GM10266 (cell line): ENCODE measurements at regions not wholly inside any gene's neighbourhood (a gene's known extent, or its start where the extent isn't known, plus 50 kb on each side); places are given as distances from the start of the nearest gene placed in this dataset.
"Not testable (repeated sequence)": the region's sequence is repeated elsewhere in the genome, so short reads cannot be mapped to it uniquely, and the experiment has no call there.

ENCODE experiments used
- DNase-seq: peaks from one replicate; pipeline ENCODE4 v3.0.0; 2012; ENCODE audit errors: extremely low spot score
- CTCF ChIP-seq: IDR thresholded peaks from 2 replicates; pipeline ENCODE4 v1.5.1; 2012; ENCODE audit warnings: mild to moderate bottlenecking, low read depth; ENCODE audit not compliant: control insufficient read depth, insufficient read depth; ENCODE audit errors: missing control alignments

GRCh38 chr1:30083800-30084464, 639.5 kb downstream of the MATN1 start:
- TF ChIP-seq CTCF = no peak
- no peak for DNase-seq

- no peak for DNase-seq
- TF ChIP-seq CTCF = no peak
Measured at GRCh38 chr1:30081379-30082102, 641.8 kb downstream of the MATN1 start.

DNA sequence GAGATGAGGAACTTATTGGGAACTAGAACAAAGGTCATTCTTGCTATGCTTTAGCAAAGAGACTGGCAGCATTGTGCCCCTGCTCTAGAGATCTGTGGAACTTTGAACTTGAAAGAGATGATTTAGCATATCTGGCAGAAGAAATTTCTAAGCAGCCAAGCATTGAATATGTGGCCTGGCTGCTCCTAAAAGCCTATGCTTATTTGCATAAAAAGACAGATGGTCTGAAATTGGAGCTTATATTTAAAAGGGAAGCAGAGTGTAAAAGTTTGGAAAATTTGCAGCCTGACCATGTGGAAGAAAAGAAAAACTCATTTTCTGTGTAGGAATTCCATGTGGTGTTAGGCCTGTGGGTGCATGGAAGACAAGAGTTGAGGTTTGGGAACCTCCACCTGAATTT, 647.5 kb downstream of the MATN1 start:
- not testable (repeated sequence) for DNase-seq

DNA sequence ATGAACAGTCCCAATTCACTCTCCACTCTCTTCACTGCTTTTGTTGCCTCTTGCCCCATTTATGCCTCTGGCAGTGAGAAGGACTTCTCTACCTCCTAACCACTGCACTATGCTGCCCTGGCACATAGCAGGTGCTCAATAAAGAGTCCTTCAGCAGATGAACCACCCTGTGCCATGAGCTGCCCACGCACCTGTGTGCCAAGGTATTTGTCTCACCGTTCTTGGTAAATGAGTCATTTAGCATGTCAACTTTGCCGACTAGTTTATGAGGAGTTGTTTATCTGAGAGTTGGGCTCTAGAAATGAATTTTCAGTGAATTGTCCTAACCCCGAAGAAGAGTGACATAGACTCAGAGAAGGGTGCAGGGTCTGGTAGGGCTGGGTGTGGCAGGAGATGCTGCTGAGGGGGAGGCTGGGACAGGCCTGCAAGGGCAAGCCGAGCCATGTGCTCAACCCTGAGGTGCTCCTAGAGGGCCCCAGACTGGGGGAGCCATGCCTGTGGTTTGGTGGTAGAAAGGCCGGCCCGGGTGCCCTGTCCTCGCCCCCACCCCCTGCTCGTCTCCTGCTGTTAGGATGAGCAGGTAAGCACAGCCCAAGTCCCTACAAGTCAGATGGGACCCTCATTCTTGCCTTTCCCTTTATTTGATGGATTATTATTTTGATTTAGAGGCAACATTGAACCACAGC, 654.5 kb downstream of the MATN1 start:
- no peak for DNase-seq
- no peak for TF ChIP-seq CTCF

GRCh38 chr1:30064547-30064946, 658.8 kb downstream of the MATN1 start:
- TF ChIP-seq CTCF = no peak
- no peak for DNase-seq

DNA sequence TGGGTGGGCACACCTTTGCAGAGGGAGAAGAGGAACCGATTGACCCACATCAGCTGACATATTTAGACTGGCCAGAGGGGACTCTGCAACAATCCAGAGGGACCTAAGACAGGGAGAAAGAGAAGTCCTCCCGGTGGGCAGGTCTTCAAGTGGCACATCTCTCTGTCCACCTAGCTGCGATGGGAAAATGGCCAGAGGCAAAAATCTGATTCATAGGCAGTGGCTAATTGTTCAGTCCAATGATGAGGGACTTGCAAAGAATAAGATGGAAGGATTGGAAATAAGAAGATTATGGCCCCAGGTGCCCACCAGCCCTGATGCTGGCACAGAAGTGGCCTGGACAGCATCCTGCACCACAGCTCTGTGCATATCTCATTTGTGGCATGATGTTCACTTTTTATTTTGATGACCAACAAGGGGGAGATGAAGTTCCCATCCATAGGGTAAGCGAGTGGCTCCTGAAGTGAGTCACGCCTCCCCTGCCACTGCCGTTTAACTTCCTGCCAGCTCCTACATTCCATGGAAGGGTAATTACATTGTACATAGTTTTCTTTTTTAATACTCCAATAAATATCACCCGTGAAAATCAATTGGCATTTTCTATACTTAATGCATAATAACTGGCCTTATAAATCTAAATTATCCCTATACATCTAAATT, 659.6 kb downstream of the MATN1 start:
- TF ChIP-seq CTCF = no peak
- DNase-seq = no peak

- no peak for TF ChIP-seq CTCF
- DNase-seq = no peak
Measured at GRCh38 chr1:30061292-30062220, 661.8 kb downstream of the MATN1 start.
